H1 (cell line): ENCODE measurements at regions not wholly inside any gene's neighbourhood (a gene's known extent, or its start where the extent isn't known, plus 50 kb on each side); places are given as distances from the start of the nearest gene placed in this dataset.

Experiments
- CHD1 ChIP-seq: IDR thresholded peaks from 2 replicates; pipeline ENCODE4 v1.6.1; 2012; ENCODE audit warnings: low read depth, low read length, improper control_type of control experiment
- EP300 ChIP-seq, 2 experiments: IDR thresholded peaks; 1 replicate in 1 of 2; 2 replicates in 1 of 2; pipeline ENCODE4 v1.6.1; 2011 to 2012; ENCODE audit warnings: low read depth in 2 of 2, low read length in 2 of 2, mild to moderate bottlenecking in 2 of 2, borderline replicate concordance in 1 of 2, inconsistent platforms in 1 of 2, moderate library complexity in 1 of 2
- HDAC6 ChIP-seq: IDR thresholded peaks from one replicate; pipeline ENCODE4 v1.7.1; 2012; ENCODE audit warnings: low read depth, mild to moderate bottlenecking, inconsistent platforms, low read length, moderate library complexity
- JUND ChIP-seq: IDR thresholded peaks from 2 replicates; pipeline ENCODE4 v1.6.1; 2011; ENCODE audit warnings: mild to moderate bottlenecking, improper control_type of control experiment, low read length

GRCh38 chr17:34699181-34699580 lies 119.8 kb downstream of the TMEM132E start (continued):
- TF ChIP-seq EP300 (IDR thresholded peaks at IDR 0.05; ENCODE audit: borderline replicate concordance in 1 of 2, low read depth in 2 of 2, low read length in 2 of 2) (no peak), JUND (no peak), CHD1 (no peak), HDAC6 (no peak)
- TF ChIP-seq, all 59 proteins: peak for 0
